IMR-90 (cell line): ENCODE measurements at regions not wholly inside any gene's neighbourhood (a gene's known extent, or its start where the extent isn't known, plus 50 kb on each side); places are given as distances from the start of the nearest gene placed in this dataset.

Source experiments
- ATAC-seq: fragments of 200-7000 bp; cut with Tn5 transposase; 2 replicates; pipeline ENCODE4 v1.9.1; 2020; ENCODE audit warnings: low read depth, mild to moderate bottlenecking, moderate library complexity
- BruUV-seq: library from RNA; stranded (reverse); fragments of 400-500 nt; replicated peaks from 2 replicates; lab custom pipeline; 2021; lab: Mats Ljungman, UMichigan
- CTCF ChIA-PET: fragments of 300-600 bp; formaldehyde crosslinking; extraction: SDS; loops from one replicate; lab custom pipeline; 2021; ENCODE audit warnings: antibody characterized with exemption; lab: Yijun Ruan, JAX
- POLR2A ChIA-PET: fragments of 300-600 bp; sonication (Branson Sonifier 250); formaldehyde crosslinking; loops from one replicate; lab custom pipeline; 2022; ENCODE audit warnings: antibody characterized with exemption; ENCODE audit not compliant: unreplicated experiment; lab: Charles Lee
- DNase-seq: peaks from one replicate; pipeline ENCODE4 v3.0.0; 2013
- H2AFZ ChIP-seq: replicated peaks from 2 replicates; pipeline ENCODE3; 2013; ENCODE audit warnings: low read length, mild to moderate bottlenecking; ENCODE audit not compliant: poor library complexity
- H2AK5ac ChIP-seq: 2 replicates; pipeline ENCODE4 v1.6.1; 2013; ENCODE audit warnings: low read depth, low read length, inconsistent platforms
- H2AK9ac ChIP-seq: replicated peaks from 2 replicates; pipeline ENCODE3; 2013; ENCODE audit warnings: mild to moderate bottlenecking, low read depth, low read length, moderate library complexity; ENCODE audit not compliant: poor library complexity
- H2BK120ac ChIP-seq: 2 replicates; pipeline ENCODE4 v1.6.1; 2013; ENCODE audit warnings: low read depth, low read length, inconsistent platforms
- H2BK15ac ChIP-seq: 3 replicates; pipeline ENCODE4 v1.6.1; 2013; ENCODE audit warnings: low read depth, low read length, inconsistent platforms
- H2BK20ac ChIP-seq: 2 replicates; pipeline ENCODE4 v1.6.1; 2013; ENCODE audit warnings: low read depth, mild to moderate bottlenecking, inconsistent platforms, low read length, moderate library complexity
- H2BK5ac ChIP-seq: 2 replicates; pipeline ENCODE4 v1.6.1; 2013; ENCODE audit warnings: mild to moderate bottlenecking, low read depth, low read length, inconsistent platforms; ENCODE audit not compliant: poor library complexity, severe bottlenecking
- H3K14ac ChIP-seq: replicated peaks from 2 replicates; pipeline ENCODE4 v1.6.1; 2013; ENCODE audit warnings: low read depth, low read length, inconsistent platforms
- H3K18ac ChIP-seq: 2 replicates; pipeline ENCODE4 v1.6.1; 2013; ENCODE audit warnings: low read depth, low read length, control low read depth
- H3K23ac ChIP-seq: 2 replicates; pipeline ENCODE4 v1.6.1; 2013; ENCODE audit warnings: low read depth, low read length, inconsistent platforms
- H3K27ac ChIP-seq: 2 replicates; pipeline ENCODE4 v1.5.1; 2013; ENCODE audit warnings: mild to moderate bottlenecking, control low read depth, low read length; ENCODE audit not compliant: insufficient read depth
- H3K27me3 ChIP-seq: 2 replicates; pipeline ENCODE4 v1.6.1; 2013; ENCODE audit warnings: low read length; ENCODE audit not compliant: control insufficient read depth, insufficient read depth
- H3K36me3 ChIP-seq: 2 replicates; pipeline ENCODE4 v1.6.1; 2013; ENCODE audit warnings: low read length, mixed read lengths; ENCODE audit not compliant: control insufficient read depth, insufficient read depth
- H3K4ac ChIP-seq: 2 replicates; pipeline ENCODE4 v1.6.1; 2013; ENCODE audit warnings: low read depth, low read length, inconsistent platforms
- H3K4me1 ChIP-seq: 2 replicates; pipeline ENCODE4 v1.6.1; 2013; ENCODE audit warnings: low read length, mixed read lengths; ENCODE audit not compliant: control insufficient read depth, insufficient read depth
- H3K4me2 ChIP-seq: 2 replicates; pipeline ENCODE4 v1.6.1; 2013; ENCODE audit warnings: low read depth, mild to moderate bottlenecking, control low read depth, low read length, moderate library complexity
- H3K4me3 ChIP-seq: 2 replicates; pipeline ENCODE4 v1.5.1; 2013; ENCODE audit warnings: low read depth, mild to moderate bottlenecking, control low read depth, low read length, moderate library complexity; ENCODE audit not compliant: insufficient read depth
- H3K56ac ChIP-seq: 2 replicates; pipeline ENCODE4 v1.6.1; 2013; ENCODE audit warnings: low read length, inconsistent platforms; ENCODE audit not compliant: insufficient read depth; ENCODE audit errors: extremely low read depth
- H3K79me1 ChIP-seq, 2 experiments: 2 replicates each; pipeline ENCODE4 v1.6.1; 2013; ENCODE audit warnings: low read length in 2 of 2, inconsistent platforms in 1 of 2, low read depth in 1 of 2
- H3K9ac ChIP-seq: 2 replicates; pipeline ENCODE4 v1.6.1; 2013; ENCODE audit warnings: low read depth, low read length, control low read depth
- H3K9me1 ChIP-seq: 2 replicates; pipeline ENCODE4 v1.6.1; 2013; ENCODE audit warnings: low read length, inconsistent platforms; ENCODE audit not compliant: insufficient read depth
- H3K9me3 ChIP-seq: 2 replicates; pipeline ENCODE4 v1.6.1; 2013; ENCODE audit warnings: low read length; ENCODE audit not compliant: control insufficient read depth, insufficient read depth
- H4K20me1 ChIP-seq: 2 replicates; pipeline ENCODE4 v1.6.1; 2013; ENCODE audit warnings: low read length, inconsistent platforms; ENCODE audit not compliant: insufficient read depth
- H4K5ac ChIP-seq: 2 replicates; pipeline ENCODE4 v1.6.1; 2013; ENCODE audit warnings: mild to moderate bottlenecking, low read depth, low read length, control low read depth
- H4K8ac ChIP-seq, 2 experiments: 2 replicates each; pipeline ENCODE4 v1.6.1; 2013; ENCODE audit warnings: low read depth in 2 of 2, low read length in 2 of 2, control low read depth in 1 of 2, inconsistent platforms in 1 of 2
- H4K91ac ChIP-seq: 2 replicates; pipeline ENCODE4 v1.6.1; 2013; ENCODE audit warnings: low read depth, low read length, inconsistent platforms; ENCODE audit not compliant: insufficient read depth
- CTCF ChIP-seq: conservative IDR thresholded peaks from 2 replicates; pipeline ENCODE4 v1.5.1; 2012; ENCODE audit warnings: mild to moderate bottlenecking, low read depth, low read length, improper control_type of control experiment
- MAFK ChIP-seq: IDR thresholded peaks from 2 replicates; pipeline ENCODE4 v1.6.1; 2012; ENCODE audit warnings: low read depth, low read length, improper control_type of control experiment
- dilution Hi-C: fragments of 300-500 bp; cut with HindIII; formaldehyde crosslinking; loops from one replicate; pipeline ENCODE4 v1.14.3; 2018; ENCODE audit warnings: low sequenced_read_pairs; ENCODE audit not compliant: unreplicated experiment
- in situ Hi-C: fragments of 300-500 bp; cut with MboI; formaldehyde crosslinking; loops from 3 replicates; pipeline ENCODE4 v1.14.3; 2019; ENCODE audit warnings: low sequenced_read_pairs, inconsistent platforms, mixed read lengths
- intact Hi-C: fragments of 100-400 bp; cut with micrococcal nuclease; formaldehyde crosslinking; loops from 2 replicates; pipeline ENCODE4 v1.10.0; 2022

- Histone ChIP-seq H2AK5ac (no peak overlapping the region), H3K4me2 (no peak overlapping the region), H2BK20ac (no peak overlapping the region), H4K20me1 (no peaks in the 10 kb centered on the region), H4K8ac (no peak overlapping the region), H3K23ac (no peak overlapping the region), H3K27ac (no peak overlapping the region), H3K56ac (no peak overlapping the region), H3K9ac (no peak overlapping the region), H4K91ac (no peak overlapping the region), H3K9me3 (peaks cover 4% of the 10 kb centered on the region), H2BK15ac (no peak overlapping the region), H3K4me1 (no peaks in the 10 kb centered on the region), H3K36me3 (no peaks in the 10 kb centered on the region), H3K27me3 (no peaks in the 10 kb centered on the region), H3K79me1 (no peaks in the 10 kb centered on the region), H3K18ac (no peak overlapping the region), H2AFZ (no peak overlapping the region), H3K4ac (no peak overlapping the region), H2AK9ac (no peak overlapping the region), H4K5ac (no peak overlapping the region), H3K9me1 (no peaks in the 10 kb centered on the region), H2BK5ac (no peak overlapping the region), H3K4me3 (no peak overlapping the region), H3K14ac (no peak overlapping the region), H2BK120ac (no peak overlapping the region)
- no peak for DNase-seq
- no peak for ATAC-seq
- TF ChIP-seq CTCF, result no peak
- TF ChIP-seq MAFK, result peak; percentile 77
- ChIA-PET POLR2A (no interaction called here), CTCF (no interaction called here)
- no TSS peak for BruUV-seq
- intact Hi-C loops (no loop called here), dilution Hi-C loops (no loop called here), in situ Hi-C loops (no loop called here)
These were observed 308.9 kb downstream of the DTHD1 start for GRCh38 chr4:36590343-36590742.
